ENCODE measurements at regions not wholly inside any gene's neighbourhood (a gene's known extent, or its start where the extent isn't known, plus 50 kb on each side); places are given as distances from the start of the nearest gene placed in this dataset.

DNA sequence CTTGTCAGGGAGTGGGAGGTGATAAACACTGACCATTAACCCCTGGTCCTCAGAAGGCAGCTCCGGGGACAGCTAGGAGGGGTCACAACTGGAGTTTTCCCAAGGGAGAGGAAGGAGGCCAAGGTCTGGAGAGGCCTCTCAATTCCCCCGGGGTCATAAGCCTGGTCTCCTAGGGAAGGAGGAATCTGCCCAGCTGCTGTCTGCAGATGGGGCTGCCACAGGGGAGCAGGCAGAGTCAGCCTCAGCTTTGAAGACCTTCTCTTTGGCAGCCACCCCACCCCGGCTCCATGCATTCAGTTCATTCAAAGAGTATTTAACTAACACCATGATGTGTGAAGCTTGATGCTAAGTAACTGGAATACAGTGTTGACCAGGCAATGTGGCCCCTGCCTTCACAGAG lies 74.6 kb upstream of the HSPA9 start:
- no peak overlapping the region for H3K4me3 ChIP-seq (ENCODE audit: control insufficient read depth, low read depth, low read length)
- no peak for DNase-seq (ENCODE audit: low read depth)
- TF ChIP-seq, protein P1, sequence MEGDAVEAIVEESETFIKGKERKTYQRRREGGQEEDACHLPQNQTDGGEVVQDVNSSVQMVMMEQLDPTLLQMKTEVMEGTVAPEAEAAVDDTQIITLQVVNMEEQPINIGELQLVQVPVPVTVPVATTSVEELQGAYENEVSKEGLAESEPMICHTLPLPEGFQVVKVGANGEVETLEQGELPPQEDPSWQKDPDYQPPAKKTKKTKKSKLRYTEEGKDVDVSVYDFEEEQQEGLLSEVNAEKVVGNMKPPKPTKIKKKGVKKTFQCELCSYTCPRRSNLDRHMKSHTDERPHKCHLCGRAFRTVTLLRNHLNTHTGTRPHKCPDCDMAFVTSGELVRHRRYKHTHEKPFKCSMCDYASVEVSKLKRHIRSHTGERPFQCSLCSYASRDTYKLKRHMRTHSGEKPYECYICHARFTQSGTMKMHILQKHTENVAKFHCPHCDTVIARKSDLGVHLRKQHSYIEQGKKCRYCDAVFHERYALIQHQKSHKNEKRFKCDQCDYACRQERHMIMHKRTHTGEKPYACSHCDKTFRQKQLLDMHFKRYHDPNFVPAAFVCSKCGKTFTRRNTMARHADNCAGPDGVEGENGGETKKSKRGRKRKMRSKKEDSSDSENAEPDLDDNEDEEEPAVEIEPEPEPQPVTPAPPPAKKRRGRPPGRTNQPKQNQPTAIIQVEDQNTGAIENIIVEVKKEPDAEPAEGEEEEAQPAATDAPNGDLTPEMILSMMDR (conservative IDR thresholded peaks at IDR 0.05; ENCODE audit: control insufficient read depth, insufficient read depth, low read depth, low read length): no peak

- DNase-seq (ENCODE audit: low read depth): no peak
- TF ChIP-seq, protein P1 (conservative IDR thresholded peaks at IDR 0.05; ENCODE audit: control insufficient read depth, insufficient read depth, low read depth, low read length): no peak
These were observed 74.1 kb upstream of the HSPA9 start for GRCh38 chr5:138649316-138649720.

DNA sequence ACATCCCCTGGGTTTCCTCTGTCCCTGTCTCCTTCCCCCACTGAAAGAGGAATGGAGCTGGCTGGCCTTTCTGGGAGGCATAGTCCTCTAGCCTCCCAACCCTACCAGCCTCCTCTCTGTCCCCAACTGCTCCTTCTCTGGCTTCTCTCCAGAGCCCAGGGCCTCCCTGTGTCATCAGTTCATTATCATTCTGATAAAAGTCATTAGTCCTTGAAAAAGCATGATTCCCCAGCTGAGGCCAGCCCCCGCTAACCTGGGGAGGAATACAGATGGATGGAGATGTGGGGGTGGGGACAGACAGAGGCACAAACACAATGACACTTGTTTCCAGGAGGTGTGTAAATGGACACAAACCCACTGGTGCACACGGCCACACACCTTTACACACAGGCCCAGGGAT lies 73.6 kb upstream of the HSPA9 start:
- TF ChIP-seq, protein P1 (conservative IDR thresholded peaks at IDR 0.05; ENCODE audit: control insufficient read depth, insufficient read depth, low read depth, low read length): no peak
- no peak for DNase-seq (ENCODE audit: low read depth)
- no peak overlapping the region for H3K4me3 ChIP-seq (ENCODE audit: control insufficient read depth, low read depth, low read length)

More at GRCh38 chr5:138649316-138649720, 74.1 kb upstream of the HSPA9 start:
- H3K4me3 ChIP-seq (ENCODE audit: control insufficient read depth, low read depth, low read length): no peak overlapping the region

DNA sequence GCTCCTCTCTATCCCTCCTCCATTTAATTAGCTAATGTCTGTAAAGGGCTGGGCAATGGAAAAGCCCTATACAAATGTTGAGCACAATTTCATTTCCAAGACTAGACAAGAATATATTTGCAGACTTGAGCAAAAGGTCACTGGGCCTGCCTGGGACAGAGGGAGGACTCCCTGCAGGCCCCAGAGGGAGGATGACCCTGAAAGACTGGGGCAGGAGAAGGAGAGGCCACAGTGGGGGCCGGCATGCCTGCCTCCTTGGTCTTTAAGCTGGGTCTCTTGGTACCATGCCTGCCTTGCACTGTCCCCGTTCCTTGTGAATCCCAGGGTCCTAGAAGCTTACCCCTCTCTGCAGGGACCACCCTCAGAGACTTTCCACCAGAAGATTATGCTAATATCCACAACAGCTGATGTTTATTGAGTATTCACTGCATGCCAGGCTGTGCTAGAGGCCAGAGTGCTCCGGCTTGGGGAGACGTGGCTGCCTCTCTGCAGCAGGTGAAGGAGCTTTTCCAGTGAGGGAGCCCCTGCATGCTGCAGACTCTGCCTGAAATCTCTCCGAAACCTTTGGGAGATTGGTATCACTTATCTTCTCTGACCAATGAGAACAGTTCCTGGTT lies 72.7 kb upstream of the HSPA9 start:
- no peak overlapping the region for H3K4me3 ChIP-seq (ENCODE audit: control insufficient read depth, low read depth, low read length)
- TF ChIP-seq, protein P1 (conservative IDR thresholded peaks at IDR 0.05; ENCODE audit: control insufficient read depth, insufficient read depth, low read depth, low read length): no peak
- no peak for DNase-seq (ENCODE audit: low read depth)

DNA sequence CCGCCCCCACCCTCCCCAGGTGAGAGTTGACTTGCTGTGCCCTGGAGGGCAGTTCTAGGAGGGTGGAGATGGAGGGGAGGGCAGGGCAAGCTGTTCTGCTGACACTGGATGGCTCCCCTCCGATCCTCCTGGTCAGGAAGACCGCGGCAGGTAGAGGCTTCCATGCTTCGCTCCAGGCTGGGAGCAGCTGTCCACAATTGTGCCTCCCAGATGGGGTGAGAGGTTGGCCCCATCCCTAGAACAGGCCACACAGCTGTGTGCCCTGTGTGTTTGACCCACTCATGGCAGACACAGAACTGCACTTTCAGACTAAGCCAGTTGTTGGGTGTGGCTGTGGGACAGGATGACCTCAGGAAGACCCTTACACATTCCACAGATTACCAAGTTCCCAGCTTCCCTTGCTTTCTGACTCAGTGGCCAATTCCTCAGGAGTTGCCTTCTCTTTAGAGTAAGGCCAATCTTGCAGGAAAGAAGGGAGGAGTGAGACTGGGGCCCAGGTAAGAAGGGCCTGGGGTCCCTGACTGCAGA lies 72.1 kb upstream of the HSPA9 start:
- TF ChIP-seq, protein P1 (conservative IDR thresholded peaks at IDR 0.05; ENCODE audit: control insufficient read depth, insufficient read depth, low read depth, low read length): no peak
- DNase-seq (ENCODE audit: low read depth): peak; percentile 17
- H3K4me3 ChIP-seq (ENCODE audit: control insufficient read depth, low read depth, low read length): no peak overlapping the region

- H3K4me3 ChIP-seq (ENCODE audit: control insufficient read depth, low read depth, low read length): no peak overlapping the region
- DNase-seq (ENCODE audit: low read depth): no peak
- TF ChIP-seq, protein P1 (conservative IDR thresholded peaks at IDR 0.05; ENCODE audit: control insufficient read depth, insufficient read depth, low read depth, low read length): no peak
These were observed 71.5 kb upstream of the HSPA9 start for GRCh38 chr5:138646671-138647070.
